Adrenal gland (tissue), 5 donors: ENCODE measurements at regions not wholly inside any gene's neighbourhood (a gene's known extent, or its start where the extent isn't known, plus 50 kb on each side); places are given as distances from the start of the nearest gene placed in this dataset.

Experiments
- POLR2A ChIP-seq, 2 donors: fragments of 450-650 bp; IDR thresholded peaks; one replicate each; pipeline ENCODE4 v1.6.1; 2017; ENCODE audit warnings: antibody characterized with exemption in 2 of 2, mild to moderate bottlenecking in 2 of 2, moderate library complexity in 1 of 2
- TF ChIP-seq, protein P1 (sequence below), 6 experiments: fragments of 450-650 bp in 4 of 6; fragments of 200-600 bp in 2 of 6; sonication (generic) in 1 of 6; IDR thresholded peaks; 1 replicate in 5 of 6; 2 replicates in 1 of 6; pipeline versions ENCODE4 v1.5.1 to v1.8.0; 2016 to 2021; ENCODE audit warnings: antibody characterized with exemption in 6 of 6, mild to moderate bottlenecking in 2 of 6, moderate library complexity in 1 of 6
- donor health status: DM: no; HTN: no; CAD: no.

DNA sequence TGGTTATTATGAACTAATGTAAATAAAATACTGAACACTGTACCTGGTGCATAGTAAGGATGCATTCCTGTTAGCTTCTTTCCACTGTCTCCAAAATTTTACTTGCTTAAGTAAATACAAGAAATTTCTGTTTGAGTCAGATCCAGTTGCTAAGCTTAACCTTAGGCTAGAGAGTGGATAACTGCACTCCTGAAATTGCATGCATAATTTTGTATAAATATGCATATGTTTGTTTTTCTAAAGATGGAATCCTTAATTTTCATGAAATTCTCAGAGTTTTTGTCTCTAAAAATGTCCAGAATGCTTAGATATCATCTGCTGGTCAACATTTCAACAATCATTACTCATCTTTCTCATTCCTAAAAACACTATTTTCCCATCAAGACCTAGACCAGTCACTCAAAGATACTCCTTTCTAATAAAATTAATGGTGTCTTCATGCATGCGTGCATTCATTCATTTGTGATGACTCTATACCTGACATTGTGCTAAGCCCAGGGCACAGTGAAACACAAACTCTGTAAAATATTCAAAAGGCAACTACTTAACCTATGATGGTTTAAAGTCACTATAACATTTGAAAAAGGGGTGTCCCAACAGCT is 284.8 kb downstream of the SEC61B start:
- TF ChIP-seq POLR2A (IDR thresholded peaks at IDR 0.05) = no peak
- TF ChIP-seq, protein P1, sequence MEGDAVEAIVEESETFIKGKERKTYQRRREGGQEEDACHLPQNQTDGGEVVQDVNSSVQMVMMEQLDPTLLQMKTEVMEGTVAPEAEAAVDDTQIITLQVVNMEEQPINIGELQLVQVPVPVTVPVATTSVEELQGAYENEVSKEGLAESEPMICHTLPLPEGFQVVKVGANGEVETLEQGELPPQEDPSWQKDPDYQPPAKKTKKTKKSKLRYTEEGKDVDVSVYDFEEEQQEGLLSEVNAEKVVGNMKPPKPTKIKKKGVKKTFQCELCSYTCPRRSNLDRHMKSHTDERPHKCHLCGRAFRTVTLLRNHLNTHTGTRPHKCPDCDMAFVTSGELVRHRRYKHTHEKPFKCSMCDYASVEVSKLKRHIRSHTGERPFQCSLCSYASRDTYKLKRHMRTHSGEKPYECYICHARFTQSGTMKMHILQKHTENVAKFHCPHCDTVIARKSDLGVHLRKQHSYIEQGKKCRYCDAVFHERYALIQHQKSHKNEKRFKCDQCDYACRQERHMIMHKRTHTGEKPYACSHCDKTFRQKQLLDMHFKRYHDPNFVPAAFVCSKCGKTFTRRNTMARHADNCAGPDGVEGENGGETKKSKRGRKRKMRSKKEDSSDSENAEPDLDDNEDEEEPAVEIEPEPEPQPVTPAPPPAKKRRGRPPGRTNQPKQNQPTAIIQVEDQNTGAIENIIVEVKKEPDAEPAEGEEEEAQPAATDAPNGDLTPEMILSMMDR (IDR thresholded peaks at IDR 0.05) = no peak
